Activated T-cell treated with anti-CD3 and anti-CD28 coated beads, Interleukin-2, amount 50 U/mL, for 24 hours (primary cell): ENCODE measurements at regions not wholly inside any gene's neighbourhood (a gene's known extent, or its start where the extent isn't known, plus 50 kb on each side); places are given as distances from the start of the nearest gene placed in this dataset.
"Not testable (repeated sequence)": the region's sequence is repeated elsewhere in the genome, so short reads cannot be mapped to it uniquely, and the experiment has no call there.

Source experiments
- DNase-seq: peaks from one replicate; pipeline ENCODE4 v3.0.0-alpha.2; 2020
- H3K27ac Mint-ChIP-seq: 2 replicates; pipeline ENCODE4 v1.8.0; 2020; ENCODE audit warnings: mild to moderate bottlenecking, mixed read lengths
- H3K27me3 Mint-ChIP-seq: 2 replicates; pipeline ENCODE4 v1.8.0; 2020; ENCODE audit warnings: mixed read lengths
- H3K36me3 Mint-ChIP-seq: 2 replicates; pipeline ENCODE4 v1.8.0; 2020; ENCODE audit warnings: low read depth, mixed read lengths
- H3K4me1 Mint-ChIP-seq: 2 replicates; pipeline ENCODE4 v1.8.0; 2020; ENCODE audit warnings: low read depth, mixed read lengths
- H3K4me3 Mint-ChIP-seq: 2 replicates; pipeline ENCODE4 v1.8.0; 2020; ENCODE audit warnings: mild to moderate bottlenecking, moderate library complexity, mixed read lengths
- H3K9me3 Mint-ChIP-seq: 2 replicates; pipeline ENCODE4 v1.8.0; 2020; ENCODE audit warnings: mixed read lengths

DNA sequence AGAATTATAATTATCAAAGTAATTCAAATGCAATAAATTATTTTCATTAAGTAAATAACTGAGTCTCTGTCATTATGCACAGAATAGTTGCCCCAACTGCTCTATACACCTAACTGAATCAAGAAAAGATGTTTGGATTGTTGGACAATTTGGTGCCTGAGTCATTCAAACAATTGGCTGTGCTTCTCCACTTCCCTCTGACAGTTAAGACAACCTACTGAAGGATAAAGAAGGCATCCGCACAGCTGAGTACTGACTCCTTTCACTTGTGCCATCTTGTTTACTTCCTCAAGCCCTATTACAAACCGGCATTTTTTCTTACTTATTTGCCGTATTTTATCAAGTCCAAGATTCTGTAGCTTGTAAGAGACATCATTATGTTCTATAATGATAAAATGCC is 110.6 kb upstream of the C1QTNF7 start:
- no peak for DNase-seq
- Mint-ChIP-seq H3K27ac (no peak overlapping the region), H3K27me3 (peaks cover 22% of the 10 kb centered on the region), H3K4me3 (no peak overlapping the region), H3K4me1 (no peaks in the 10 kb centered on the region), H3K36me3 (no peaks in the 10 kb centered on the region), H3K9me3 (no peaks in the 10 kb centered on the region)

DNA sequence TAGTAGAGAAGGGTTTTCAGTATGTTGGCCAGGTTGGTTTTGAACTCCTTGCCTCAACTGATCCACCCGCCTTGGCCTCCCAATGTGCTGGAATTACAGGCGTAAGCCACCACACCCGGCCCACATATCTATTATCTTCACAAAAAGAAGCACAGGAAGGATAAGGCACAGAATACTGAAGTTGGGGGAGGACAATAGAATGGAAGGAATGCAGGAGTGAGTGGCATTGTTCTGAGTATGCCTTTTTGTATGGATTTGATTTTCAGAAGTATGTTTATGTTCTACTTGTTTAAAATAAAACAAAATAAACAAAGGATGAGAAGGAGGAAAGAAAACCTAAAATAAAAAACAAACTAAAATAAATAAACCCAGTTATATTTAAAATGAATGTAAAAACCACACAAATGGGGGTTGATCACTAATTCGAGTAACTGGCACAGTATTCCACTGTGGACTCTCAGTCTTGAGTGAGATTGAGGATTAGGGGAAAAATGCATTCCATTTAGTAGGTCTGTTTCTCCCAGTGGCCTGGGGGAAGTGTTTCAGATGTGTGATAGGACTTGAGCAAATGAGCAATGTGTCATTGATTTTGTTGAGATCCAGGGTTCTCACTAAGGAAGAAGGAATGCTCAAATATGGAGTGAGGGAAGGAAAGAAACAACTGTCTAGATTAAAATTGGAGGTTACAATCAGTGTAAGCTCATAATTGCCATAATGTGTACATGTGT is 109.0 kb upstream of the C1QTNF7 start:
- H3K27ac Mint-ChIP-seq = no peak overlapping the region
- DNase-seq = no peak
- H3K36me3 Mint-ChIP-seq = no peaks in the 10 kb centered on the region
- peaks cover 25% of the 10 kb centered on the region for H3K27me3 Mint-ChIP-seq
- H3K4me1 Mint-ChIP-seq = no peaks in the 10 kb centered on the region
- H3K4me3 Mint-ChIP-seq = no peak overlapping the region
- H3K9me3 Mint-ChIP-seq = no peaks in the 10 kb centered on the region

DNA sequence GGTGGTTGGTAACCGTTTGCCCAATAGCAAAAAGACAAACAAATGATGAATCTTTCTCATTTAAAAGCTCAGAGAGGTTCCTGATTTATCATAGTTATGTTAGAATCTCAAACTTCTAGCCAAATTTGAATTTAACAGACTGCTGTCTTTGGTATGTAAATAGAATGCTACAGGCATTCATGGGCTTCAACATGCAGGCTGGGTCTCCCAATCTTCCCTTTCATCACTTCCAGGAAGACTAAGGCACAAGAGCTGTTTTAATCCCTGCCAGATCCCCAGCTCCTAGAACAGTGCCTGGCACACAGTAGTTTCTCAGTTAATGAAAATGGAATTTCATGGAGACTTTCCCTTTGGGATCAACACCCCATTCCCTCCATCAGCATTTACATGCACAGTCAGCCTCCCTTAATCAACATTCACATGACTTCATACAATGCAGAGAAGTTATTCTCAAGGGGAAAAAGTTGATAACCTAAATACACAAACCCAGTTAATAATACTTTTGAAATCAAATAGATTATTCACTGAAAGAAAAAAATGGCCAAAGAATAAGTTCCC is 107.6 kb upstream of the C1QTNF7 start:
- Mint-ChIP-seq H3K9me3 (no peaks in the 10 kb centered on the region), H3K27ac (no peak overlapping the region), H3K36me3 (no peaks in the 10 kb centered on the region), H3K4me1 (peaks cover 6% of the 10 kb centered on the region), H3K27me3 (peaks cover 25% of the 10 kb centered on the region), H3K4me3 (no peak overlapping the region)
- no peak for DNase-seq

DNA sequence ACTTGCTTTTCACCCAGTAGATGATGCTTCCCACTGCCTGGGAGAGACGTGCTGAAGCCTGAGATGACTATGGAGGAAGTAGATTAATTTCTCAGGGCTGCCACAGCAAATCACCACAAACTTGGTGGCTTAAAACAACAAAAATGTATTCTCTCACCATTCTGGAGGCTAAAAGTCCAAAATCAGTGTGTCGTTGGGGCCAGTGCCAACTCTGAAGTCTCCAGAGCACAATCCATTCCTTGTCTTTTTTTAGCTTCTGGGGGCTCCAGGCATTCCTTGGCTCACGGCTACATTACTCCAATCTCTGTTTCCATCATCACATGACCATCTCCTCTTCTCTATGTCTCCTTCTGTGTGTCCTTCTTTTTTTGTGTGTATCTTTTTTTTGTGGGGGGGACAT is 105.8 kb upstream of the C1QTNF7 start:
- H3K4me3 Mint-ChIP-seq = no peak overlapping the region
- peaks cover 6% of the 10 kb centered on the region for H3K4me1 Mint-ChIP-seq
- H3K27me3 Mint-ChIP-seq = peaks cover 25% of the 10 kb centered on the region
- H3K36me3 Mint-ChIP-seq = no peaks in the 10 kb centered on the region
- H3K27ac Mint-ChIP-seq = no peak overlapping the region
- no peak for DNase-seq
- H3K9me3 Mint-ChIP-seq = no peaks in the 10 kb centered on the region

DNA sequence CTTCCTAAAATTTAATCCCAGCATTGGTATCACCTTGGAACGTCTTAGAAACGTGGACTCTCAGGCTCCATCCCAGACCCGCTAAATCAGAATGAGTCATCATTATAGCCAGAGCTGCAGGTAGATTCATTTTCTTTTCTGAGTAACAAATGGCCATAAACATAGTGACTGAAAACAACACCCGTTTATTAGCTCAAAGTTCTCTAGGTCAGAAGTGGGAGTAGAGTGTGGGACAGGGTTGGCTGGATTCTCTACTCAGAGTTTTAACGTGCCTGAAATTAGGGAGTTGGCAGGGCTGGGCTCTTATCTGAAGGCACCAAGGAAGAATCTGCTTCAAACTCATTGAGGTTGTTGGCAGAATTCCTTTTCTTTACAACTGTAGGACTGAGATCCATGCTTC is 101.8 kb upstream of the C1QTNF7 start:
- no peaks in the 10 kb centered on the region for H3K9me3 Mint-ChIP-seq
- peaks cover 6% of the 10 kb centered on the region for H3K4me1 Mint-ChIP-seq
- H3K4me3 Mint-ChIP-seq = no peak overlapping the region
- H3K27ac Mint-ChIP-seq = no peak overlapping the region
- H3K36me3 Mint-ChIP-seq = no peaks in the 10 kb centered on the region
- no peak for DNase-seq
- peaks cover 15% of the 10 kb centered on the region for H3K27me3 Mint-ChIP-seq

DNA sequence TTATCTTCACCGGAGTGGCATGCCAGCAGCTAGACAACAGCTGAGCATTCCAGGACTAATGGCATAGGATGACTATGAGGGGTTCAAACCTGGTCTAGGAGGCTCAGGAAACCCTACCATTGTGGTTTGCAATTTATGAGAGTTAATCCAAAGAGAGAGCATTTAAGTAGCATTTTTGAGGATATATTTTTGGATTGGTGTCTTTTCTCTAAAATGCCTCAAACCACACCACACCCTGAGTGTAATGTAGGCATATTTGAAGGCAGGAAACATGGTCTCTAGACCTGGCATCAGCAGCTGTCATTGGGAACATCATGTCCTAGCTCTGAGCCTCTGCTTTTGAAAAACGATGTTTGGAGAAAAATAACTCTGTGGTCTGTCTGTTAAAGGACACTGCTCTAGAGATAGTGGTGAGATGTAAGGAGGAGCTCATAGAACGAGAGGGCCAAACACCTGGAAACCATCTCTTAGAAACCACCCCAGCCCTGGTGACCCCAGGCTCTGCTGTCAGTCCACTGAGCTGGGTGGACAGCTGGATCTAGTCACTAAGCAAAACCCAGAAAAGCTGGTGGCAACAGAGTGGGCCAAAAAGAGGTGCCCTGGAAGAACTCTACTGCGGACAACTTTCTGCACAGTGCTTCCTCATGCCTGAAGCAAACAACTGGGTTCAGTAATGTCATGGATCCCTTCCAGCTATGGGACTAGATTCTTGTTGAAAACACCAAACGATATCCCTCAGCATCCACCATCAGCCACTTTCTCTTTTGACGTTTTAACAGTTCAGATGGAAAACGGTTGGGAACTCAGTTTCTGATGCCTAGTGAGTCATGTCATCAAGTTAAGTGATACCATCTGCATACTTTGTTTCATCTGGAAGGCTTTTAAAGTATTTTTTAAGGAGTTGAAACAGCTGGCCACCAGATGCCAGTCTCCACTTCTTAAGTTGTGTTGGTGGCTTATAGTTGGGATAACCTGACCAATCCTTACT is 100.2 kb upstream of the C1QTNF7 start:
- H3K4me3 Mint-ChIP-seq = no peak overlapping the region
- no peak for DNase-seq

DNA sequence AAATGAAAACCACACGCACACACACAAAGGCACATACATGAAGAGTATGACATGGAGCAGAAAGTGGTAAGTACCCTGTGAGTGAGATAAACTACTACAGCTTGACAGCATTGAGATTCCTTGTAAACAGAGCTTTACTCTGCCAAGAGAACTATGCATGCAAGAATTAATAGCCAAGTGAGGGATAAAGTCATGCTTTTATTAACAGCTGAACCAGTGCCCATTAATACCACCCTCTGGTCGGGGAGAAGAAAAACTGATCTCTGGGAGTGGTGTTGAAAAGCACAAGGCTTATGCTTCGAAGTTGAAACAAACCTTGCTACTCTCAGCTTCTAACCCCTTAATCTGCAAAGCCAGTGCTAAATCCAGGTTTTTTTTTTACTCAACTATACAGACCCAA is 95.9 kb upstream of the C1QTNF7 start:
- no peaks in the 10 kb centered on the region for H3K4me1 Mint-ChIP-seq
- H3K27ac Mint-ChIP-seq = no peak overlapping the region
- no peaks in the 10 kb centered on the region for H3K36me3 Mint-ChIP-seq
- H3K9me3 Mint-ChIP-seq = no peaks in the 10 kb centered on the region
- H3K4me3 Mint-ChIP-seq = no peak overlapping the region
- no peak for DNase-seq
- H3K27me3 Mint-ChIP-seq = peaks cover 2% of the 10 kb centered on the region

More for the DNA sequence above, 100.2 kb upstream of the C1QTNF7 start:
- H3K27me3 Mint-ChIP-seq = peaks cover 2% of the 10 kb centered on the region
- no peaks in the 10 kb centered on the region for H3K9me3 Mint-ChIP-seq
- no peaks in the 10 kb centered on the region for H3K36me3 Mint-ChIP-seq
- no peak overlapping the region for H3K27ac Mint-ChIP-seq
- H3K4me1 Mint-ChIP-seq = peaks cover 6% of the 10 kb centered on the region

DNA sequence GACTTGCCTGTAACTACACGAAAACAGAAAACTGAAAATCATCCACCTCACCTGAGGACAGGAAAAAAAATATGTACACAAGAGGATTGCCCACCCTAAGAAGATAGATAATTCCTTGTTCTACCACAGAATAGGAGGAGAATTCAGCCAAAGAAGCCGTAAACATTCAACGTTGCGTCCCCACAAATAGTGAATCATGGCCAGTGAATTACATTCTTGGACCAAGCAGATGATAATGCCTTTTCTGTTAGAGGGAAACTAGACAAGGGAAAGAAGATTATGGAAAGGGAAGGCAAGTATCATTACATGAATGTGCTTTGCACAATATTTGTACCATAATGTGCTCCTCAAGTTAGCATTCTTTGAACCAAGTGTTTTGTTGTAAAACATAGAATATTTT is 95.5 kb upstream of the C1QTNF7 start:
- Mint-ChIP-seq H3K27me3 (peaks cover 2% of the 10 kb centered on the region), H3K9me3 (no peaks in the 10 kb centered on the region), H3K36me3 (no peaks in the 10 kb centered on the region), H3K4me3 (no peak overlapping the region), H3K4me1 (no peaks in the 10 kb centered on the region), H3K27ac (no peak overlapping the region)
- no peak for DNase-seq

DNA sequence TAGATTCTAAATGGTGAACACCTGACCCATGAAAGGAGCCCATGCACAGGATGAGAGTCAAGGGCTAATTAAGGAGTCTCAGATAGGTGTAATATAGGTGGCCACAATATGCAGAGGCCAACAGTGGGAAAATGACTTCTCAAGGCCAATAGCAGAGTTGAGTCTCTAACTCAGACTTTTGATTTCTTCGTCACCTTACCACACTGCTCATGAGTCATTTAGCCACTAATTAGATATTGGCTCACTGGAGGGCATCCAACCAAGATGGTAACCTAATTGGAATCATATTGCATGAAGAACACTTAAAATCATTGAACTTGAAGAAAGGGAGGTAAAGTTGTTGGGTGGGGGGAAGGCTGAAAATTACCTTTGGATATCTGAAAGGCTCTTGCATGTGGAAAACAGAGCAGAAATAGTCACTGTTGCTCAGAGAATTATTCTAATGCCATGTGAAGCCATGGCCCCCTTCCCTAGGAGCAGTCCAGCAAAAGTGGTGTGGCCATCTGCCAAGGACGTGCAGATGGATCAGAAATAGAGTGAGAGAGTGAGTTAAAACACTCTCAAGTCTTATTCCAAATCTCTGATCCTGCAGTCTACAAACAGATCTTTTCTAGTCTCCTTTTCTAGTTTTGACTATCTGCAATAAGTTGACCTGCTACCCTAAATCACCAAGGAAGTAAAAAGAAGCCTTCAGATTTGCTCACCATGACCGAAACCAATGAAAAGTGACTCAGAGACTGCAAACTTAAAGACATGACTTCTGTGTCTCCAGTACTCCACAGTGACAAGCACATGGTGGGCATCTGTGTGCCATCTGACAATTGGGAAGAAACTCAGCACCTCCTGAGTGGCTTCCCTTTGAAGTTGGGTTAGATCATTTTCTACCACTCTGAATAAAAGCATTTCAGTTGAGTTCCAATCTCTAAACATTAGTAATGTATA is 93.9 kb upstream of the C1QTNF7 start:
- no peak for DNase-seq
- Mint-ChIP-seq H3K4me1 (no peaks in the 10 kb centered on the region), H3K9me3 (no peaks in the 10 kb centered on the region), H3K36me3 (no peaks in the 10 kb centered on the region), H3K27ac (no peak overlapping the region), H3K27me3 (peaks cover 2% of the 10 kb centered on the region), H3K4me3 (no peak overlapping the region)

DNA sequence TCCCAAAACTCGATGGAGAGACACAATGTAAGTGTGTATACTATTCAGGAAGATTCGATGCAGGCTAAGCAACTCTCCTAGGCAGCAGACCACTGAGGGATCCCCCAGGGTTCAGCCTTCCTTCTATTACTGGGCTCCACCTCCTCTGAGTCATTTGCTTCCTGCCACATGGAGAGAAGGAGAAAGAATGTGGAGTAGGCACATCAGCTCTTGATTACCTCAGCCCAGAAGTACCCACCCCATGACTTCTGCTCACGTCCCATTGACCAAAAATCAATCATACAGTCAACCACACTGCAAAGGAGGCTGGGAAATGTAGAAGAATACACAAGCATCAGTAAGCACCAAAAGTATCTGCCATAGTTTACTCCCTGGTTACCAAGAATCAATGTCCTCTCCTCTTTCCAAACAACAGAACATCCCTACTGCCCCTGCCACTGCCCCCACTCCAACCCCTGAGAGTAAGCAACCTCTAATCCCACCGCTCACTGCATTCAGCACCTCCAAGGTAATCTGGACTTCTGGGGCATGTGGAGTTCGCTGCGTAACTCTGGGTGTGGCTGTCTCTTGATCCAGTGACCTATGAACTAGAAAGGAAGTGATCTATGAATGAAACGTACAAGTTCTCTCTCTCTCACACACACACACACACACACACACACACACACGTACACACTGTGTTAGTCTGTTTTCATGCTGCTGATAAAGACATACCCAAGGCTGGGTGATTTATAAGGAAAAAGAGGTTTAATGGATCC is 91.2 kb upstream of the C1QTNF7 start:
- Mint-ChIP-seq H3K36me3 (no peaks in the 10 kb centered on the region), H3K9me3 (no peaks in the 10 kb centered on the region), H3K4me3 (no peak overlapping the region), H3K27me3 (peaks cover 10% of the 10 kb centered on the region), H3K4me1 (no peaks in the 10 kb centered on the region), H3K27ac (no peak overlapping the region)
- DNase-seq = no peak

DNA sequence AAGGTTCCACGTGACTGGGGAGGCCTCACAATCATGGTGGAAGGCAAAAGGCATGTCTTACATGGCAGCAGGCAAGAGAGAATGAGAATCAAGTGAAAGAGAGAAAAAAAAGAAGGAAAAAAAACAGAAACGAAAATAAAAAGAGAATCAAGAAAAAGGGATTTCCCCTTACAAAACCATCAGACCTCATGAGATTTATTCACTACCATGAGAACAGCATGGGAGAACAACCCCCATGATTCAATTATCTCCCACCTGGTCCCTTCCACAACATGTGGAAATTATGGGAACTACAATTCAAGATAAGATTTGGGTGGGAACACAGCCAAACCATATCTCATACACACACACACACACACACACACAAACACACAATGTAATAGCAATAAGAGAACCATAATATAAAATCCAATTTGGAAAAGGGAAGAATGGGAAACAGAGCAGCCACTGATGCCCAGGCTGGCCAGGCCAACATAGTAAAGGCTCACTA is 90.6 kb upstream of the C1QTNF7 start:
- not testable (repeated sequence) for H3K36me3 Mint-ChIP-seq, DNase-seq, H3K4me1 Mint-ChIP-seq, H3K9me3 Mint-ChIP-seq, H3K4me3 Mint-ChIP-seq, H3K27ac Mint-ChIP-seq
- peaks cover 11% of the 10 kb centered on the region for H3K27me3 Mint-ChIP-seq

DNA sequence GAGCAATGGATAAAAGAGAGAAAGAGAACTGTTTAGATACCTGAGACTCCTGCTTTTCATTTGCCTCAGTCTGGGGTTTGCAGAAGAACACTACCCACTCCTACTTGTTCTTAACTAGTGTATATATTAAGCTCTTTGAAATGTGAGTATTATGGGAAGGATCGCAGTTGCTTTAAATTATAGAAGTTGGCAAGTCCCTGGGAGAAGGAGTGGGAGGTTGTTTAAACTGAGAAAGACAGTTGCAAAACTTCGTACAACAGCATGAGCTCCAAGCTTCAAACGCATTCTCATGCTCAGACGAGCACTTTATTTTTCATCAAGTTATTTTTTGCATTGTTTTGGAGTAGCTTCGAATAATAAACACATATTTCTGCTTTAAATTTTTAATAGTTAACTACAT is 88.1 kb upstream of the C1QTNF7 start:
- no peaks in the 10 kb centered on the region for H3K9me3 Mint-ChIP-seq
- H3K27me3 Mint-ChIP-seq = peaks cover 11% of the 10 kb centered on the region
- no peak overlapping the region for H3K27ac Mint-ChIP-seq
- no peaks in the 10 kb centered on the region for H3K36me3 Mint-ChIP-seq
- no peaks in the 10 kb centered on the region for H3K4me1 Mint-ChIP-seq
- no peak for DNase-seq
- H3K4me3 Mint-ChIP-seq = no peak overlapping the region

DNA sequence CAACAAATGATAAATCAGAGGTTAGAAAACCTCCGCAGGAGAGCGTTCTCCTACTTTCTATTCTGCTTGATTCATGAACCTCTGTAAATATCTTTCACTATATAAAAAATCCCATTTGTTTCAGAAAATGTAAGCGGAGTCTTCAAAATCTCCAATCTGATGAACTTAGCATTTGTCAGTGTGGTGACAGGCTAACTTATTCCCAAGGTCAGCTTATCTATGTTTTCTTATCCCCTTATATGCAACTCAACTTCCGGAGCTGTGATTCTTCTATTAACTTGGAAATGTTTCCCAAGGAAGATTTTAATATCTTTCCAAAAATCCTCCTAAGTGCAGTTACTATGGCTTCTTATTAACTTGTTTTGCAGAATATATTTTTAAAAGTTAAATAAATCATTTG is 87.5 kb upstream of the C1QTNF7 start:
- no peak for DNase-seq
- no peak overlapping the region for H3K4me3 Mint-ChIP-seq
- peaks cover 11% of the 10 kb centered on the region for H3K27me3 Mint-ChIP-seq
- H3K36me3 Mint-ChIP-seq = no peaks in the 10 kb centered on the region
- no peaks in the 10 kb centered on the region for H3K9me3 Mint-ChIP-seq
- no peak overlapping the region for H3K27ac Mint-ChIP-seq
- no peaks in the 10 kb centered on the region for H3K4me1 Mint-ChIP-seq
